Small intestine (tissue), 7 donors: ENCODE measurements at regions not wholly inside any gene's neighbourhood (a gene's known extent, or its start where the extent isn't known, plus 50 kb on each side); places are given as distances from the start of the nearest gene placed in this dataset.
A peak's percentile ranks its signal among the peaks of the same experiment; 100 is the strongest.

Source experiments
- DNase-seq, 2 donors: peaks; one replicate each; pipeline versions ENCODE4 v3.0.0 to v3.0.0-alpha.2; 2013
- FAIRE-seq: peaks from 2 replicates; lab custom pipeline; 2012; peaks lifted over from hg19 to GRCh38; lab: Jason Lieb, UNC
- H3K27ac ChIP-seq, 3 donors: one replicate each; pipeline ENCODE4 v1.5.1; 2013; ENCODE audit warnings: low read length in 2 of 3, mild to moderate bottlenecking in 2 of 3, control low read depth in 1 of 3, inconsistent platforms in 1 of 3, low read depth in 1 of 3, moderate library complexity in 1 of 3
- H3K27me3 ChIP-seq, 3 donors: one replicate each; pipeline ENCODE4 v1.6.1; 2013; ENCODE audit warnings: low read length in 3 of 3, inconsistent platforms in 1 of 3; ENCODE audit not compliant: control insufficient read depth in 3 of 3, insufficient read depth in 3 of 3
- H3K36me3 ChIP-seq, 3 donors: one replicate each; pipeline ENCODE4 v1.6.1; 2013; ENCODE audit warnings: low read length in 3 of 3, inconsistent platforms in 1 of 3, low read depth in 1 of 3, mild to moderate bottlenecking in 1 of 3, moderate library complexity in 1 of 3; ENCODE audit not compliant: control insufficient read depth in 3 of 3, insufficient read depth in 2 of 3
- H3K4me1 ChIP-seq, 3 donors: one replicate each; pipeline ENCODE4 v1.6.1; 2013; ENCODE audit warnings: low read length in 2 of 3, inconsistent platforms in 1 of 3, low read depth in 1 of 3, mild to moderate bottlenecking in 1 of 3, moderate library complexity in 1 of 3; ENCODE audit not compliant: control insufficient read depth in 3 of 3, insufficient read depth in 2 of 3
- H3K4me3 ChIP-seq, 3 donors: one replicate each; pipeline ENCODE4 v1.5.1; 2013; ENCODE audit warnings: low read length in 3 of 3, control low read depth in 1 of 3, inconsistent platforms in 1 of 3, low read depth in 1 of 3, mild to moderate bottlenecking in 1 of 3, moderate library complexity in 1 of 3
- H3K9me3 ChIP-seq, 2 donors: one replicate each; pipeline ENCODE4 v1.6.1; 2013; ENCODE audit warnings: low read depth in 1 of 2, low read length in 1 of 2; ENCODE audit not compliant: control insufficient read depth in 2 of 2, insufficient read depth in 1 of 2
- WGBS, 3 donors: extraction: QIAGEN DNeasy Blood & Tissue Kit; methylation state at CpG; one replicate each; pipeline ENCODE4 v1.1.7; 2013; 5-methylcytosine and 5-hydroxymethylcytosine counted together
- donor health status: healthy with polysubstance abuse.
- donor health status: control.
- donor health status: control.
- donor health status: Bipolar disorder and iron deficiency.
- donor health status: healthy.

- Histone ChIP-seq H3K27me3 (peaks cover 0 to 2% (median 0%) of the 10 kb centered on the region in 3 donors), H3K4me3 (no peak overlapping the region), H3K36me3 (no peaks in the 10 kb centered on the region), H3K27ac (no peak overlapping the region), H3K9me3 (no peaks in the 10 kb centered on the region), H3K4me1 (no peaks in the 10 kb centered on the region)
- FAIRE-seq (no peak), DNase-seq (no peak)
- WGBS, 3 donors = 66 to 84% (median 82%) methylated on average over 12 of the region's 12 CpGs
Observed at GRCh38 chr15:95290176-95290974, 1040.1 kb upstream of the NR2F2 start.

GRCh38 chr15:95291898-95292472, 1038.5 kb upstream of the NR2F2 start:
- H3K27me3 ChIP-seq = peaks cover 0 to 2% (median 0%) of the 10 kb centered on the region in 3 donors
- H3K9me3 ChIP-seq = no peaks in the 10 kb centered on the region
- WGBS, 3 donors = 29 to 52% (median 36%) methylated on average over 3 of the region's 3 CpGs
- DNase-seq = peak; percentile 40 to 52
- H3K4me1 ChIP-seq = no peaks in the 10 kb centered on the region
- H3K4me3 ChIP-seq = no peak overlapping the region
- H3K36me3 ChIP-seq = no peaks in the 10 kb centered on the region
- no peak for FAIRE-seq
- no peak overlapping the region for H3K27ac ChIP-seq

GRCh38 chr15:95292785-95293450, 1037.6 kb upstream of the NR2F2 start:
- no peaks in the 10 kb centered on the region for H3K4me1 ChIP-seq
- 61 to 71% (median 70%) methylated on average over 6 of the region's 6 CpGs for WGBS, 3 donors
- no peak for DNase-seq

GRCh38 chr15:95293456-95294031, 1037.0 kb upstream of the NR2F2 start:
- H3K9me3 ChIP-seq = no peaks in the 10 kb centered on the region
- no peaks in the 10 kb centered on the region for H3K27me3 ChIP-seq
- no peak overlapping the region for H3K4me3 ChIP-seq
- DNase-seq (no peak), FAIRE-seq (no peak)
- peak overlapping the region in 1 of 3 donors; percentile 1 for H3K27ac ChIP-seq
- no peaks in the 10 kb centered on the region for H3K4me1 ChIP-seq
- 62 to 68% (median 65%) methylated on average over 6 of the region's 6 CpGs for WGBS, 3 donors
- no peaks in the 10 kb centered on the region for H3K36me3 ChIP-seq

More at GRCh38 chr15:95292785-95293450, 1037.6 kb upstream of the NR2F2 start:
- H3K9me3 ChIP-seq = no peaks in the 10 kb centered on the region
- no peaks in the 10 kb centered on the region for H3K27me3 ChIP-seq
- H3K36me3 ChIP-seq = no peaks in the 10 kb centered on the region
- no peak for FAIRE-seq
- no peak overlapping the region for H3K4me3 ChIP-seq
- peak overlapping the region in 1 of 3 donors; percentile 1 for H3K27ac ChIP-seq

- Histone ChIP-seq H3K4me1 (no peaks in the 10 kb centered on the region), H3K4me3 (no peak overlapping the region), H3K9me3 (no peaks in the 10 kb centered on the region), H3K36me3 (no peaks in the 10 kb centered on the region), H3K27ac (no peak overlapping the region), H3K27me3 (no peaks in the 10 kb centered on the region)
- DNase-seq = no peak
- WGBS, 3 donors = 79 to 87% (median 81%) methylated on average over 9 of the region's 9 CpGs
- no peak for FAIRE-seq
Observed at GRCh38 chr15:95295363-95295762, 1035.1 kb upstream of the NR2F2 start.

- Histone ChIP-seq H3K27me3 (no peaks in the 10 kb centered on the region), H3K4me1 (no peaks in the 10 kb centered on the region), H3K27ac (no peak overlapping the region), H3K4me3 (no peak overlapping the region), H3K36me3 (no peaks in the 10 kb centered on the region), H3K9me3 (no peaks in the 10 kb centered on the region)
- FAIRE-seq (no peak), DNase-seq (no peak)
- 44 to 51% (median 50%) methylated on average over 9 of the region's 9 CpGs for WGBS, 3 donors
Observed at GRCh38 chr15:95295896-95296625, 1034.4 kb upstream of the NR2F2 start.

- Histone ChIP-seq H3K27ac (no peak overlapping the region), H3K27me3 (no peaks in the 10 kb centered on the region), H3K4me3 (no peak overlapping the region), H3K4me1 (no peaks in the 10 kb centered on the region), H3K36me3 (no peaks in the 10 kb centered on the region), H3K9me3 (no peaks in the 10 kb centered on the region)
- WGBS, 3 donors = 18 to 34% (median 24%) methylated on average over 4 of the region's 4 CpGs
- no peak for FAIRE-seq
- DNase-seq = no peak
Observed at GRCh38 chr15:95296643-95297042, 1033.9 kb upstream of the NR2F2 start.

- Histone ChIP-seq H3K4me3 (no peak overlapping the region), H3K9me3 (no peaks in the 10 kb centered on the region), H3K36me3 (no peaks in the 10 kb centered on the region), H3K4me1 (no peaks in the 10 kb centered on the region), H3K27me3 (no peaks in the 10 kb centered on the region), H3K27ac (no peak overlapping the region)
- DNase-seq (no peak), FAIRE-seq (no peak)
- whole genome bisulfite sequencing, 3 donors = 70 to 92% (median 79%) methylated on average over 4 of the region's 4 CpGs
Observed at GRCh38 chr15:95298729-95299128, 1031.8 kb upstream of the NR2F2 start.
